Mesendoderm (in vitro differentiated cells): ENCODE measurements at regions not wholly inside any gene's neighbourhood (a gene's known extent, or its start where the extent isn't known, plus 50 kb on each side); places are given as distances from the start of the nearest gene placed in this dataset.

Experiments used
- DNase-seq: peaks from one replicate; pipeline ENCODE4 v3.0.0; 2013
- H2AK5ac ChIP-seq: 2 replicates; pipeline ENCODE4 v1.6.1; 2013; ENCODE audit warnings: low read length, inconsistent platforms
- H2BK120ac ChIP-seq: 2 replicates; pipeline ENCODE4 v1.6.1; 2013; ENCODE audit warnings: low read depth, mild to moderate bottlenecking, low read length, moderate library complexity, mixed read lengths
- H2BK15ac ChIP-seq: replicated peaks from 2 replicates; pipeline ENCODE4 v1.6.1; 2013; ENCODE audit warnings: low read depth, mild to moderate bottlenecking, moderate library complexity
- H2BK5ac ChIP-seq: 2 replicates; pipeline ENCODE4 v1.6.1; 2013; ENCODE audit warnings: low read length, inconsistent platforms
- H3K18ac ChIP-seq: 2 replicates; pipeline ENCODE4 v1.6.1; 2013; ENCODE audit warnings: mild to moderate bottlenecking, low read length, mixed read lengths
- H3K23ac ChIP-seq: one replicate; pipeline ENCODE4 v1.6.1; 2013; ENCODE audit warnings: low read length
- H3K27ac ChIP-seq: 2 replicates; pipeline ENCODE4 v1.5.1; 2013; ENCODE audit warnings: low read depth, mild to moderate bottlenecking, inconsistent platforms, low read length, moderate library complexity
- H3K27me3 ChIP-seq: 2 replicates; pipeline ENCODE4 v1.6.1; 2013; ENCODE audit warnings: low read length, control low read depth, mild to moderate bottlenecking, inconsistent platforms; ENCODE audit not compliant: insufficient read depth, poor library complexity
- H3K36me3 ChIP-seq: 2 replicates; pipeline ENCODE4 v1.6.1; 2013; ENCODE audit warnings: low read length, inconsistent platforms; ENCODE audit not compliant: control insufficient read depth, insufficient read depth
- H3K4ac ChIP-seq: one replicate; pipeline ENCODE4 v1.6.1; 2013; ENCODE audit warnings: low read depth, mild to moderate bottlenecking, low read length, moderate library complexity
- H3K4me1 ChIP-seq: 2 replicates; pipeline ENCODE4 v1.6.1; 2013; ENCODE audit warnings: low read depth, low read length, inconsistent platforms; ENCODE audit not compliant: control insufficient read depth
- H3K4me2 ChIP-seq: 2 replicates; pipeline ENCODE4 v1.6.1; 2013; ENCODE audit warnings: low read length
- H3K4me3 ChIP-seq: 2 replicates; pipeline ENCODE4 v1.5.1; 2013; ENCODE audit warnings: mild to moderate bottlenecking, low read length
- H3K56ac ChIP-seq: one replicate; pipeline ENCODE4 v1.6.1; 2013; ENCODE audit warnings: low read length
- H3K79me1 ChIP-seq: 2 replicates; pipeline ENCODE4 v1.6.1; 2013; ENCODE audit warnings: low read length, inconsistent platforms
- H3K79me2 ChIP-seq: 2 replicates; pipeline ENCODE4 v1.6.1; 2013; ENCODE audit warnings: mild to moderate bottlenecking, low read length; ENCODE audit not compliant: control insufficient read depth, insufficient read depth
- H3K9ac ChIP-seq: 2 replicates; pipeline ENCODE4 v1.6.1; 2013; ENCODE audit warnings: low read length, inconsistent platforms
- H4K5ac ChIP-seq: one replicate; pipeline ENCODE4 v1.6.1; 2013; ENCODE audit warnings: low read length
- H4K8ac ChIP-seq: one replicate; pipeline ENCODE4 v1.6.1; 2013; ENCODE audit warnings: low read depth, mild to moderate bottlenecking, control low read depth, low read length, moderate library complexity
- WGBS: extraction: QIAGEN DNeasy Blood & Tissue Kit; methylation state at CpG from one replicate; pipeline ENCODE4 v1.1.7; 2013; ENCODE audit warnings: low lambda C conversion rate, missing lambda C conversion rate; ENCODE audit not compliant: insufficient coverage; ENCODE audit errors: extremely low coverage; 5-methylcytosine and 5-hydroxymethylcytosine counted together

GRCh38 chr4:13162886-13163285 is 321.3 kb downstream of the RAB28 start:
- Histone ChIP-seq H2BK15ac (no peak overlapping the region), H3K4ac (no peak overlapping the region), H3K56ac (no peak overlapping the region), H2AK5ac (no peak overlapping the region), H4K5ac (no peak overlapping the region), H2BK120ac (no peak overlapping the region), H3K9ac (no peak overlapping the region), H3K79me1 (no peaks in the 10 kb centered on the region), H3K4me2 (no peak overlapping the region), H4K8ac (no peak overlapping the region), H3K23ac (no peak overlapping the region), H3K27ac (no peak overlapping the region), H3K4me3 (no peak overlapping the region), H3K27me3 (no peaks in the 10 kb centered on the region), H3K79me2 (no peaks in the 10 kb centered on the region), H3K18ac (no peak overlapping the region), H2BK5ac (no peak overlapping the region), H3K4me1 (no peaks in the 10 kb centered on the region), H3K36me3 (no peaks in the 10 kb centered on the region)
- DNase-seq = peak; percentile 29
- no CpG with 5 or more reads among the region's 5 CpGs for WGBS

- H2BK15ac ChIP-seq = no peak overlapping the region
- no CpG with 5 or more reads among the region's 2 CpGs for WGBS
Observed at GRCh38 chr4:13160920-13161319, 323.2 kb downstream of the RAB28 start.

GRCh38 chr4:13159041-13159620 is 325.0 kb downstream of the RAB28 start:
- Histone ChIP-seq H3K23ac (no peak overlapping the region), H3K56ac (no peak overlapping the region), H3K36me3 (no peaks in the 10 kb centered on the region), H2AK5ac (no peak overlapping the region), H3K79me2 (no peaks in the 10 kb centered on the region), H3K79me1 (no peaks in the 10 kb centered on the region), H3K4me1 (no peaks in the 10 kb centered on the region), H2BK120ac (no peak overlapping the region), H2BK5ac (no peak overlapping the region), H4K5ac (no peak overlapping the region), H2BK15ac (no peak overlapping the region), H3K27ac (no peak overlapping the region), H3K18ac (no peak overlapping the region), H3K27me3 (no peaks in the 10 kb centered on the region), H4K8ac (no peak overlapping the region), H3K9ac (no peak overlapping the region), H3K4me3 (no peak overlapping the region), H3K4ac (no peak overlapping the region), H3K4me2 (no peak overlapping the region)
- WGBS = no CpG with 5 or more reads among the region's 4 CpGs
- peak; percentile 54 for DNase-seq

More at GRCh38 chr4:13160920-13161319, 323.2 kb downstream of the RAB28 start:
- H4K8ac ChIP-seq = no peak overlapping the region
- no peak overlapping the region for H2AK5ac ChIP-seq
- H3K4me3 ChIP-seq = no peak overlapping the region
- DNase-seq = no peak
- H3K4me1 ChIP-seq = no peaks in the 10 kb centered on the region
- H3K27me3 ChIP-seq = no peaks in the 10 kb centered on the region
- no peak overlapping the region for H3K23ac ChIP-seq
- H3K4ac ChIP-seq = no peak overlapping the region
- no peaks in the 10 kb centered on the region for H3K79me1 ChIP-seq
- no peak overlapping the region for H2BK120ac ChIP-seq
- no peak overlapping the region for H3K56ac ChIP-seq
- H3K18ac ChIP-seq = no peak overlapping the region
- H4K5ac ChIP-seq = no peak overlapping the region
- no peaks in the 10 kb centered on the region for H3K79me2 ChIP-seq
- H3K27ac ChIP-seq = no peak overlapping the region
- H3K4me2 ChIP-seq = no peak overlapping the region
- no peak overlapping the region for H2BK5ac ChIP-seq
- H3K9ac ChIP-seq = no peak overlapping the region
- H3K36me3 ChIP-seq = no peaks in the 10 kb centered on the region

GRCh38 chr4:13151194-13151593 is 332.9 kb downstream of the RAB28 start:
- Histone ChIP-seq H3K79me2 (no peaks in the 10 kb centered on the region), H3K27ac (no peak overlapping the region), H3K27me3 (no peaks in the 10 kb centered on the region), H3K4me1 (no peaks in the 10 kb centered on the region), H4K5ac (no peak overlapping the region), H3K4me3 (no peak overlapping the region), H3K23ac (no peak overlapping the region), H3K4me2 (no peak overlapping the region), H3K56ac (no peak overlapping the region), H3K36me3 (no peaks in the 10 kb centered on the region), H3K9ac (no peak overlapping the region), H3K4ac (no peak overlapping the region), H4K8ac (no peak overlapping the region), H2BK5ac (no peak overlapping the region), H3K79me1 (no peaks in the 10 kb centered on the region), H2BK15ac (no peak overlapping the region), H3K18ac (no peak overlapping the region), H2BK120ac (no peak overlapping the region), H2AK5ac (no peak overlapping the region)
- DNase-seq = no peak
- WGBS = no CpG with 5 or more reads among the region's 7 CpGs

- Histone ChIP-seq H3K56ac (no peak overlapping the region), H3K27ac (no peak overlapping the region), H3K4me3 (no peak overlapping the region), H4K8ac (no peak overlapping the region), H2BK15ac (no peak overlapping the region), H3K79me2 (no peaks in the 10 kb centered on the region), H3K79me1 (no peaks in the 10 kb centered on the region), H2BK5ac (no peak overlapping the region), H3K27me3 (no peaks in the 10 kb centered on the region), H3K9ac (no peak overlapping the region), H3K23ac (no peak overlapping the region), H2AK5ac (no peak overlapping the region), H3K36me3 (no peaks in the 10 kb centered on the region), H2BK120ac (no peak overlapping the region), H3K18ac (no peak overlapping the region), H3K4me1 (no peaks in the 10 kb centered on the region), H4K5ac (no peak overlapping the region), H3K4me2 (no peak overlapping the region), H3K4ac (no peak overlapping the region)
- no peak for DNase-seq
- WGBS = no CpG with 5 or more reads among the region's 19 CpGs
Observed at GRCh38 chr4:13143222-13144070, 340.7 kb downstream of the RAB28 start.
